ENCODE measurements at regions not wholly inside any gene's neighbourhood (a gene's known extent, or its start where the extent isn't known, plus 50 kb on each side); places are given as distances from the start of the nearest gene placed in this dataset.

DNA sequence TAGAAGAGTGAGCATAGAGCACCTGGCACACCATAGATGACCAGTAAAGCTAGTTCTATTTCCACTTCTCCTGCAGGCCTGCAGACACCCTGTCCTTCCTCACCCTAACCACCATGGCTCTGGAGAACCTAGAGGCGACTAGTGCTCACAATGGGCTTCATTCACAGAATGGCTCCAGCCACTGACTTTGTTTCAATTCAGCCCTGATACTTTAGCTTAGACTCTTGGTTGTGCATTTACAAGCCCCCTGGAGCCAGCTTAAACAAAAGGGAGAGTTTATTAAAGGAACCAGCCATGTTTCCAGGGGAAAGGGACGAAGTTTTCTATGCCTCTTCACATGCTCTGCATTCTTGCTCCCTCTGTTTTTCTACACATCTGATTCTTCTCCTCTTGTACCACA, 123.7 kb downstream of the NAV1 start:
- TF ChIP-seq ARNTL (CRISPR knock-in tag; IDR thresholded peaks at IDR 0.05; ENCODE audit: borderline replicate concordance, low read depth) (no peak), BACH2 (CRISPR knock-in tag; IDR thresholded peaks at IDR 0.05; ENCODE audit: borderline replicate concordance) (no peak), ZFP3 (CRISPR knock-in tag; IDR thresholded peaks at IDR 0.05) (no peak), PPARA (CRISPR knock-in tag; IDR thresholded peaks at IDR 0.05; ENCODE audit: borderline replicate concordance) (no peak), ESRRG (CRISPR knock-in tag; IDR thresholded peaks at IDR 0.05) (no peak), PATZ1 (CRISPR knock-in tag; IDR thresholded peaks at IDR 0.05; ENCODE audit: borderline replicate concordance) (no peak), TCF4 (CRISPR knock-in tag; IDR thresholded peaks at IDR 0.05; ENCODE audit: borderline replicate concordance) (no peak)
- TF ChIP-seq, protein P1, sequence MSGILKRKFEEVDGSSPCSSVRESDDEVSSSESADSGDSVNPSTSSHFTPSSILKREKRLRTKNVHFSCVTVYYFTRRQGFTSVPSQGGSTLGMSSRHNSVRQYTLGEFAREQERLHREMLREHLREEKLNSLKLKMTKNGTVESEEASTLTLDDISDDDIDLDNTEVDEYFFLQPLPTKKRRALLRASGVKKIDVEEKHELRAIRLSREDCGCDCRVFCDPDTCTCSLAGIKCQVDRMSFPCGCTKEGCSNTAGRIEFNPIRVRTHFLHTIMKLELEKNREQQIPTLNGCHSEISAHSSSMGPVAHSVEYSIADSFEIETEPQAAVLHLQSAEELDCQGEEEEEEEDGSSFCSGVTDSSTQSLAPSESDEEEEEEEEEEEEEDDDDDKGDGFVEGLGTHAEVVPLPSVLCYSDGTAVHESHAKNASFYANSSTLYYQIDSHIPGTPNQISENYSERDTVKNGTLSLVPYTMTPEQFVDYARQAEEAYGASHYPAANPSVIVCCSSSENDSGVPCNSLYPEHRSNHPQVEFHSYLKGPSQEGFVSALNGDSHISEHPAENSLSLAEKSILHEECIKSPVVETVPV (CRISPR knock-in tag; IDR thresholded peaks at IDR 0.05): no peak
- TF ChIP-seq, protein P2, sequence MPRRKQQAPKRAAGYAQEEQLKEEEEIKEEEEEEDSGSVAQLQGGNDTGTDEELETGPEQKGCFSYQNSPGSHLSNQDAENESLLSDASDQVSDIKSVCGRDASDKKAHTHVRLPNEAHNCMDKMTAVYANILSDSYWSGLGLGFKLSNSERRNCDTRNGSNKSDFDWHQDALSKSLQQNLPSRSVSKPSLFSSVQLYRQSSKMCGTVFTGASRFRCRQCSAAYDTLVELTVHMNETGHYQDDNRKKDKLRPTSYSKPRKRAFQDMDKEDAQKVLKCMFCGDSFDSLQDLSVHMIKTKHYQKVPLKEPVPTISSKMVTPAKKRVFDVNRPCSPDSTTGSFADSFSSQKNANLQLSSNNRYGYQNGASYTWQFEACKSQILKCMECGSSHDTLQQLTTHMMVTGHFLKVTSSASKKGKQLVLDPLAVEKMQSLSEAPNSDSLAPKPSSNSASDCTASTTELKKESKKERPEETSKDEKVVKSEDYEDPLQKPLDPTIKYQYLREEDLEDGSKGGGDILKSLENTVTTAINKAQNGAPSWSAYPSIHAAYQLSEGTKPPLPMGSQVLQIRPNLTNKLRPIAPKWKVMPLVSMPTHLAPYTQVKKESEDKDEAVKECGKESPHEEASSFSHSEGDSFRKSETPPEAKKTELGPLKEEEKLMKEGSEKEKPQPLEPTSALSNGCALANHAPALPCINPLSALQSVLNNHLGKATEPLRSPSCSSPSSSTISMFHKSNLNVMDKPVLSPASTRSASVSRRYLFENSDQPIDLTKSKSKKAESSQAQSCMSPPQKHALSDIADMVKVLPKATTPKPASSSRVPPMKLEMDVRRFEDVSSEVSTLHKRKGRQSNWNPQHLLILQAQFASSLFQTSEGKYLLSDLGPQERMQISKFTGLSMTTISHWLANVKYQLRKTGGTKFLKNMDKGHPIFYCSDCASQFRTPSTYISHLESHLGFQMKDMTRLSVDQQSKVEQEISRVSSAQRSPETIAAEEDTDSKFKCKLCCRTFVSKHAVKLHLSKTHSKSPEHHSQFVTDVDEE (CRISPR knock-in tag; IDR thresholded peaks at IDR 0.05): no peak
- TF ChIP-seq, protein P3, sequence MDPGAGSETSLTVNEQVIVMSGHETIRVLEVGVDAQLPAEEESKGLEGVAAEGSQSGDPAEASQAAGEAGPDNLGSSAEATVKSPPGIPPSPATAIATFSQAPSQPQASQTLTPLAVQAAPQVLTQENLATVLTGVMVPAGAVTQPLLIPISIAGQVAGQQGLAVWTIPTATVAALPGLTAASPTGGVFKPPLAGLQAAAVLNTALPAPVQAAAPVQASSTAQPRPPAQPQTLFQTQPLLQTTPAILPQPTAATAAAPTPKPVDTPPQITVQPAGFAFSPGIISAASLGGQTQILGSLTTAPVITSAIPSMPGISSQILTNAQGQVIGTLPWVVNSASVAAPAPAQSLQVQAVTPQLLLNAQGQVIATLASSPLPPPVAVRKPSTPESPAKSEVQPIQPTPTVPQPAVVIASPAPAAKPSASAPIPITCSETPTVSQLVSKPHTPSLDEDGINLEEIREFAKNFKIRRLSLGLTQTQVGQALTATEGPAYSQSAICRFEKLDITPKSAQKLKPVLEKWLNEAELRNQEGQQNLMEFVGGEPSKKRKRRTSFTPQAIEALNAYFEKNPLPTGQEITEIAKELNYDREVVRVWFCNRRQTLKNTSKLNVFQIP (CRISPR knock-in tag; IDR thresholded peaks at IDR 0.05; ENCODE audit: borderline replicate concordance, low read depth): no peak
